ENCODE measurements at regions not wholly inside any gene's neighbourhood (a gene's known extent, or its start where the extent isn't known, plus 50 kb on each side); places are given as distances from the start of the nearest gene placed in this dataset.

DNA sequence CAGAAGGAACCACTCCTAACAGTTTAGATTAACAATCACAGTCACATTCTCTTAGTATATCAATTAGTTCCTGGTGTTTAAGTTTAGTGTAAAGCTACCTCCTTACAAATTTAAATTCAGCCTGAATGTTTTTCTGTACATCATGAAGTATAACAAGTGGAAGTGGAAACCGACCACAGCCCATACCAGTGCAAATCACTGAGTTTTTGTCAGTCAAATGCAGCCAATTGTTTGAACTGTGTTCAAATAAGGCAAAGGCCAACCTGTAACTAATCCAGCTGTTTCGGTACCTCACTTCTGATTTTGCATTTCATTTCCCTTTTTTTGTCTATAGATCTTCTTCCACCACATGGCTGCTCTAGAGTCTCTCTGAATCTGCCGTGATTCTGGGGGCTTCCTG is 1215.3 kb downstream of the PCDH18 start:
- Histone ChIP-seq H3K36me3 (ENCODE audit: insufficient read depth, low read length) (no peaks in the 10 kb centered on the region), H3K4me2 (ENCODE audit: low read length) (no peak overlapping the region), H3K27ac (ENCODE audit: low read depth, low read length, poor library complexity, severe bottlenecking) (no peak overlapping the region), H3K9me3 (ENCODE audit: low read length) (no peaks in the 10 kb centered on the region), H4K20me1 (ENCODE audit: insufficient read depth, low read length) (no peaks in the 10 kb centered on the region), H3F3A (ENCODE audit: insufficient read depth, low read length) (no peaks in the 10 kb centered on the region), H3K27me3 (ENCODE audit: insufficient read depth, low read length) (no peaks in the 10 kb centered on the region), H3K9ac (ENCODE audit: low read length) (no peak overlapping the region), H3K79me2 (ENCODE audit: insufficient read depth, low read length) (no peaks in the 10 kb centered on the region), H2AFZ (ENCODE audit: low read length) (no peak overlapping the region), H3K4me1 (ENCODE audit: insufficient read depth, low read length, severe bottlenecking) (no peaks in the 10 kb centered on the region), H3K9me2 (ENCODE audit: low read depth, low read length) (no peaks in the 10 kb centered on the region), H3K4me3 (ENCODE audit: low read depth, low read length, poor library complexity, severe bottlenecking) (no peak overlapping the region)
- no peak for TF ChIP-seq EZH2 (IDR thresholded peaks at IDR 0.05; ENCODE audit: borderline replicate concordance, low read length)
- TF ChIP-seq, protein P1, sequence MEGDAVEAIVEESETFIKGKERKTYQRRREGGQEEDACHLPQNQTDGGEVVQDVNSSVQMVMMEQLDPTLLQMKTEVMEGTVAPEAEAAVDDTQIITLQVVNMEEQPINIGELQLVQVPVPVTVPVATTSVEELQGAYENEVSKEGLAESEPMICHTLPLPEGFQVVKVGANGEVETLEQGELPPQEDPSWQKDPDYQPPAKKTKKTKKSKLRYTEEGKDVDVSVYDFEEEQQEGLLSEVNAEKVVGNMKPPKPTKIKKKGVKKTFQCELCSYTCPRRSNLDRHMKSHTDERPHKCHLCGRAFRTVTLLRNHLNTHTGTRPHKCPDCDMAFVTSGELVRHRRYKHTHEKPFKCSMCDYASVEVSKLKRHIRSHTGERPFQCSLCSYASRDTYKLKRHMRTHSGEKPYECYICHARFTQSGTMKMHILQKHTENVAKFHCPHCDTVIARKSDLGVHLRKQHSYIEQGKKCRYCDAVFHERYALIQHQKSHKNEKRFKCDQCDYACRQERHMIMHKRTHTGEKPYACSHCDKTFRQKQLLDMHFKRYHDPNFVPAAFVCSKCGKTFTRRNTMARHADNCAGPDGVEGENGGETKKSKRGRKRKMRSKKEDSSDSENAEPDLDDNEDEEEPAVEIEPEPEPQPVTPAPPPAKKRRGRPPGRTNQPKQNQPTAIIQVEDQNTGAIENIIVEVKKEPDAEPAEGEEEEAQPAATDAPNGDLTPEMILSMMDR (IDR thresholded peaks at IDR 0.05; ENCODE audit: low read length) = no peak

DNA sequence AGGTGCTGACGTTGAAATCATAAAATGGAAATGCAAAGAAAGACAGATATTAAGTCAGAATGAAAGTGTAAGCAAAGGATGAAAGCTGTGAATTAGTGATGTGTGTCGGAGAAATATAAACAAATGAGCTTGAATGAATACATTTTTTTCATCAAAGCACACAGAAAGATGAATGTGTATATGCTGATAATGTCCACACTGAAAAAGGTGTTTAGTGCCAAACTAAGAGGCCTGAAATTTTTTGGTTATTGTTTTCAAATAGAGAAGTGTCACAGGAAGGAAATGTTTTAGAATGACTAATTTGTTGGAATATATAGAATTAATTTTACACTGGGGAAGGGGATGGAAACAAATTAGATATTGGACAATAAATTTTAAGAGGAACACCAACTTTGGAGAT is 1217.6 kb downstream of the PCDH18 start:
- Histone ChIP-seq H3K9ac (ENCODE audit: low read length) (no peak overlapping the region), H3K27me3 (ENCODE audit: insufficient read depth, low read length) (no peaks in the 10 kb centered on the region), H3K36me3 (ENCODE audit: insufficient read depth, low read length) (no peaks in the 10 kb centered on the region), H2AFZ (ENCODE audit: low read length) (no peak overlapping the region), H3K9me2 (ENCODE audit: low read depth, low read length) (no peaks in the 10 kb centered on the region), H3K4me1 (ENCODE audit: insufficient read depth, low read length, severe bottlenecking) (no peaks in the 10 kb centered on the region), H4K20me1 (ENCODE audit: insufficient read depth, low read length) (no peaks in the 10 kb centered on the region), H3K4me3 (ENCODE audit: low read depth, low read length, poor library complexity, severe bottlenecking) (no peak overlapping the region), H3F3A (ENCODE audit: insufficient read depth, low read length) (no peaks in the 10 kb centered on the region), H3K27ac (ENCODE audit: low read depth, low read length, poor library complexity, severe bottlenecking) (no peak overlapping the region), H3K79me2 (ENCODE audit: insufficient read depth, low read length) (no peaks in the 10 kb centered on the region), H3K9me3 (ENCODE audit: low read length) (no peaks in the 10 kb centered on the region), H3K4me2 (ENCODE audit: low read length) (no peak overlapping the region)
- TF ChIP-seq EZH2 (IDR thresholded peaks at IDR 0.05; ENCODE audit: borderline replicate concordance, low read length) = no peak
- TF ChIP-seq, protein P1 (IDR thresholded peaks at IDR 0.05; ENCODE audit: low read length) = no peak

DNA sequence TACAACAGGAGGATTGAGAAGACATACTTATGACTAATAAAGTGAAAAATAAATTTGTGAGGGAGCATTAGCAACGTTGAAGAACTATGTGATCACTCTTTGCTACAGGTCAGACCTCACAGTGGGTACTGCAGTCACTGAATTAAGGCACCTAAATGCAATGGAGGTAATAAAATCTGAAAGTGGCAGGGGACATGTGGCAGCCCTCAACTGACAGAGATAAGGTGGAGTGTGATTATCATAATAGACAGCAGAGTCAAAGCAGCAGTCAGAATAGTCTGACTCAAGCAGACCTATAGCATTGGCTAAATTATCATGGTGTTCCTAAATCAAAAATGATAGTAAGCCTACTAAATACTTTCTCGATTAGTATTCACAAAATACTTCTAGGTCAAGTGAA is 1220.5 kb downstream of the PCDH18 start:
- H3K27ac ChIP-seq (ENCODE audit: low read depth, low read length, poor library complexity, severe bottlenecking) = no peak overlapping the region
- no peaks in the 10 kb centered on the region for H3F3A ChIP-seq (ENCODE audit: insufficient read depth, low read length)
- no peaks in the 10 kb centered on the region for H3K36me3 ChIP-seq (ENCODE audit: insufficient read depth, low read length)

More for the DNA sequence above, 1220.5 kb downstream of the PCDH18 start:
- no peak overlapping the region for H3K4me3 ChIP-seq (ENCODE audit: low read depth, low read length, poor library complexity, severe bottlenecking)
- H3K79me2 ChIP-seq (ENCODE audit: insufficient read depth, low read length) = no peaks in the 10 kb centered on the region
- H3K9me2 ChIP-seq (ENCODE audit: low read depth, low read length) = no peaks in the 10 kb centered on the region
- no peaks in the 10 kb centered on the region for H3K4me1 ChIP-seq (ENCODE audit: insufficient read depth, low read length, severe bottlenecking)
- H3K9me3 ChIP-seq (ENCODE audit: low read length) = no peaks in the 10 kb centered on the region
- no peak overlapping the region for H3K4me2 ChIP-seq (ENCODE audit: low read length)
- H2AFZ ChIP-seq (ENCODE audit: low read length) = no peak overlapping the region
- H3K27me3 ChIP-seq (ENCODE audit: insufficient read depth, low read length) = no peaks in the 10 kb centered on the region
- no peak overlapping the region for H3K9ac ChIP-seq (ENCODE audit: low read length)
- H4K20me1 ChIP-seq (ENCODE audit: insufficient read depth, low read length) = no peaks in the 10 kb centered on the region
- no peak for TF ChIP-seq EZH2 (IDR thresholded peaks at IDR 0.05; ENCODE audit: borderline replicate concordance, low read length)
- TF ChIP-seq, protein P1 (IDR thresholded peaks at IDR 0.05; ENCODE audit: low read length) = no peak

Measured in OCI-LY1 (cell line).